ENCODE measurements at regions not wholly inside any gene's neighbourhood (a gene's known extent, or its start where the extent isn't known, plus 50 kb on each side); places are given as distances from the start of the nearest gene placed in this dataset.

- no peak overlapping the region for H3K4me3 Mint-ChIP-seq
- H3K36me3 Mint-ChIP-seq (ENCODE audit: low read depth): no peaks in the 10 kb centered on the region
- POLR2A ChIA-PET: no interaction called here
Observed at GRCh38 chr11:93278976-93279375, 51.6 kb upstream of the DEUP1 start.

GRCh38 chr11:93279851-93280347 is 50.6 kb upstream of the DEUP1 start:
- intact Hi-C loops (cut with micrococcal nuclease): no loop called here
- Mint-ChIP-seq H3K4me1 (no peaks in the 10 kb centered on the region), H3K36me3 (ENCODE audit: low read depth) (no peaks in the 10 kb centered on the region), H3K27ac (no peak overlapping the region), H3K27me3 (peaks cover 2% of the 10 kb centered on the region), H3K9me3 (no peaks in the 10 kb centered on the region), H3K4me3 (no peak overlapping the region)
- ChIA-PET CTCF (no interaction called here), POLR2A (no interaction called here)
- no peak for ATAC-seq (ENCODE audit: low read depth)
- no peak for DNase-seq
- TF ChIP-seq, protein P1, sequence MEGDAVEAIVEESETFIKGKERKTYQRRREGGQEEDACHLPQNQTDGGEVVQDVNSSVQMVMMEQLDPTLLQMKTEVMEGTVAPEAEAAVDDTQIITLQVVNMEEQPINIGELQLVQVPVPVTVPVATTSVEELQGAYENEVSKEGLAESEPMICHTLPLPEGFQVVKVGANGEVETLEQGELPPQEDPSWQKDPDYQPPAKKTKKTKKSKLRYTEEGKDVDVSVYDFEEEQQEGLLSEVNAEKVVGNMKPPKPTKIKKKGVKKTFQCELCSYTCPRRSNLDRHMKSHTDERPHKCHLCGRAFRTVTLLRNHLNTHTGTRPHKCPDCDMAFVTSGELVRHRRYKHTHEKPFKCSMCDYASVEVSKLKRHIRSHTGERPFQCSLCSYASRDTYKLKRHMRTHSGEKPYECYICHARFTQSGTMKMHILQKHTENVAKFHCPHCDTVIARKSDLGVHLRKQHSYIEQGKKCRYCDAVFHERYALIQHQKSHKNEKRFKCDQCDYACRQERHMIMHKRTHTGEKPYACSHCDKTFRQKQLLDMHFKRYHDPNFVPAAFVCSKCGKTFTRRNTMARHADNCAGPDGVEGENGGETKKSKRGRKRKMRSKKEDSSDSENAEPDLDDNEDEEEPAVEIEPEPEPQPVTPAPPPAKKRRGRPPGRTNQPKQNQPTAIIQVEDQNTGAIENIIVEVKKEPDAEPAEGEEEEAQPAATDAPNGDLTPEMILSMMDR (IDR thresholded peaks at IDR 0.05): no peak

More at GRCh38 chr11:93278976-93279375, 51.6 kb upstream of the DEUP1 start:
- CTCF ChIA-PET: no interaction called here
- TF ChIP-seq, protein P1 (IDR thresholded peaks at IDR 0.05): no peak
- H3K9me3 Mint-ChIP-seq: no peaks in the 10 kb centered on the region
- no peak for DNase-seq
- intact Hi-C loops (cut with micrococcal nuclease): no loop called here
- no peaks in the 10 kb centered on the region for H3K4me1 Mint-ChIP-seq
- H3K27ac Mint-ChIP-seq: no peak overlapping the region
- H3K27me3 Mint-ChIP-seq: peaks cover 2% of the 10 kb centered on the region
- ATAC-seq (ENCODE audit: low read depth): no peak

Measured in activated B cell treated with CpG ODN at 0.5 μM for 24 hours (primary cell).